Gastrocnemius medialis (tissue), 4 donors: ENCODE measurements at regions not wholly inside any gene's neighbourhood (a gene's known extent, or its start where the extent isn't known, plus 50 kb on each side); places are given as distances from the start of the nearest gene placed in this dataset.
A peak's percentile ranks its signal among the peaks of the same experiment; 100 is the strongest.

ENCODE experiments used
- ATAC-seq, 2 donors: fragments of 150-250 bp; one replicate each; pipeline ENCODE4 v1.9.1; 2016
- DNase-seq, 2 donors: peaks; one replicate each; pipeline ENCODE4 v3.0.0-alpha.2; 2019
- H3K27ac ChIP-seq, 4 donors: fragments of 200-600 bp; sonication (generic); 1 replicate in 1 of 4; 2 replicates in 3 of 4; pipeline ENCODE4 v1.5.1; 2016 to 2018; ENCODE audit warnings: mild to moderate bottlenecking in 2 of 4, moderate library complexity in 1 of 4
- H3K27me3 ChIP-seq, 3 donors: fragments of 200-600 bp; sonication (generic) in 2 of 3; 1 replicate in 1 of 3; 2 replicates in 2 of 3; pipeline versions ENCODE4 v1.5.1 to v1.6.0; 2016 to 2019; ENCODE audit warnings: mild to moderate bottlenecking in 1 of 3, moderate library complexity in 1 of 3
- H3K36me3 ChIP-seq, 2 donors: fragments of 200-600 bp; sonication (generic) in 1 of 2; one replicate each; pipeline ENCODE4 v1.5.1; 2017 to 2018
- H3K4me1 ChIP-seq, 2 donors: fragments of 200-600 bp; sonication (generic) in 1 of 2; one replicate each; pipeline ENCODE4 v1.5.1; 2016 to 2017; ENCODE audit warnings: mild to moderate bottlenecking in 2 of 2
- H3K4me3 ChIP-seq, 4 donors: fragments of 200-600 bp; sonication (generic) in 3 of 4; 1 replicate in 1 of 4; 2 replicates in 3 of 4; pipeline ENCODE4 v1.5.1; 2016 to 2019; ENCODE audit warnings: mild to moderate bottlenecking in 2 of 4
- H3K9me3 ChIP-seq, 3 donors: fragments of 200-600 bp; sonication (generic) in 2 of 3; 1 replicate in 1 of 3; 2 replicates in 2 of 3; pipeline ENCODE4 v1.5.1; 2016 to 2019
- CTCF ChIP-seq, 5 experiments: fragments of 450-650 bp in 3 of 5; fragments of 200-600 bp in 2 of 5; sonication (generic) in 2 of 5; IDR thresholded peaks in 4 of 5; conservative IDR thresholded peaks in 1 of 5; 1 replicate in 4 of 5; 2 replicates in 1 of 5; pipeline ENCODE4 v1.5.1; 2016 to 2019; ENCODE audit warnings: antibody characterized with exemption in 5 of 5, mild to moderate bottlenecking in 3 of 5, moderate library complexity in 3 of 5
- POLR2A ChIP-seq, 2 donors: fragments of 450-650 bp; IDR thresholded peaks; one replicate each; pipeline ENCODE4 v1.6.1; 2017; ENCODE audit warnings: antibody characterized with exemption in 2 of 2, mild to moderate bottlenecking in 2 of 2, moderate library complexity in 2 of 2
- in situ Hi-C, 4 donors: fragments of 200-750 bp; cut with MboI; loops; one replicate each; pipeline versions ENCODE4 v1.15.0 to v1.8.0; 2017; ENCODE audit warnings: low sequenced_read_pairs in 4 of 4
- intact Hi-C: fragments of 100-400 bp; cut with DNase I; formaldehyde crosslinking; loops from one replicate; pipeline ENCODE4 v1.15.1; 2023; ENCODE audit warnings: low total_unique reads

GRCh38 chr5:74372502-74373064 lies 267.9 kb downstream of the ENC1 start:
- peaks cover 11 to 16% of the 10 kb centered on the region in 2 donors for H3K4me1 ChIP-seq
- peak; percentile 90 to 91 for ATAC-seq
- intact Hi-C loops: no loop called here
- no peak for TF ChIP-seq CTCF (IDR thresholded peaks at IDR 0.05 in 4 of 5, conservative IDR thresholded peaks at IDR 0.05 in 1 of 5)
- no peak for TF ChIP-seq POLR2A (IDR thresholded peaks at IDR 0.05)
- H3K27me3 ChIP-seq: no peaks in the 10 kb centered on the region
- in situ Hi-C loops: no loop called here
- peak overlapping the region in 3 of 4 donors; percentile 18 to 55 (median 47) for H3K27ac ChIP-seq
- H3K9me3 ChIP-seq: no peaks in the 10 kb centered on the region
- H3K36me3 ChIP-seq: no peaks in the 10 kb centered on the region
- DNase-seq: peak in 1 of 2 donors; percentile 45
- no peak overlapping the region for H3K4me3 ChIP-seq

GRCh38 chr5:74372051-74372450 lies 268.5 kb downstream of the ENC1 start:
- Histone ChIP-seq H3K9me3 (no peaks in the 10 kb centered on the region), H3K36me3 (no peaks in the 10 kb centered on the region), H3K4me3 (no peak overlapping the region), H3K27me3 (no peaks in the 10 kb centered on the region), H3K4me1 (peaks cover 11 to 16% of the 10 kb centered on the region in 2 donors), H3K27ac (peak overlapping the region in 2 of 4 donors; percentile 18 to 55)
- TF ChIP-seq POLR2A (IDR thresholded peaks at IDR 0.05): no peak
- in situ Hi-C loops (no loop called here), intact Hi-C loops (no loop called here)
- no peak for ATAC-seq
- no peak for DNase-seq

- in situ Hi-C loops (no loop called here), intact Hi-C loops (no loop called here)
- H3K36me3 ChIP-seq: no peaks in the 10 kb centered on the region
Measured at GRCh38 chr5:74371621-74372020, 268.9 kb downstream of the ENC1 start.

GRCh38 chr5:74370168-74370567 lies 270.4 kb downstream of the ENC1 start:
- intact Hi-C loops: no loop called here
- peak; percentile 23 to 41 for DNase-seq
- H3K4me1 ChIP-seq: peaks cover 11% of the 10 kb centered on the region in 2 donors

More at GRCh38 chr5:74371621-74372020, 268.9 kb downstream of the ENC1 start:
- no peak for DNase-seq
- Histone ChIP-seq H3K4me1 (peaks cover 11 to 16% of the 10 kb centered on the region in 2 donors), H3K9me3 (no peaks in the 10 kb centered on the region), H3K27me3 (no peaks in the 10 kb centered on the region), H3K4me3 (no peak overlapping the region), H3K27ac (no peak overlapping the region)
- no peak for ATAC-seq
- TF ChIP-seq CTCF (IDR thresholded peaks at IDR 0.05 in 4 of 5, conservative IDR thresholded peaks at IDR 0.05 in 1 of 5): no peak
- no peak for TF ChIP-seq POLR2A (IDR thresholded peaks at IDR 0.05)

GRCh38 chr5:74369173-74369572 lies 271.4 kb downstream of the ENC1 start:
- H3K27ac ChIP-seq: no peak overlapping the region

More at GRCh38 chr5:74370168-74370567, 270.4 kb downstream of the ENC1 start:
- Histone ChIP-seq H3K27me3 (no peaks in the 10 kb centered on the region), H3K4me3 (no peak overlapping the region), H3K36me3 (no peaks in the 10 kb centered on the region), H3K27ac (no peak overlapping the region), H3K9me3 (no peaks in the 10 kb centered on the region)
- peak in 1 of 2 donors; percentile 25 for ATAC-seq
- TF ChIP-seq CTCF (IDR thresholded peaks at IDR 0.05 in 4 of 5, conservative IDR thresholded peaks at IDR 0.05 in 1 of 5) (no peak), POLR2A (IDR thresholded peaks at IDR 0.05) (no peak)
- in situ Hi-C loops: no loop called here

More at GRCh38 chr5:74369173-74369572, 271.4 kb downstream of the ENC1 start:
- Histone ChIP-seq H3K9me3 (no peaks in the 10 kb centered on the region), H3K36me3 (no peaks in the 10 kb centered on the region), H3K4me1 (peaks cover 10 to 11% of the 10 kb centered on the region in 2 donors), H3K4me3 (no peak overlapping the region), H3K27me3 (no peaks in the 10 kb centered on the region)
- DNase-seq: no peak
- intact Hi-C loops: no loop called here
- ATAC-seq: no peak
- no peak for TF ChIP-seq CTCF (IDR thresholded peaks at IDR 0.05 in 4 of 5, conservative IDR thresholded peaks at IDR 0.05 in 1 of 5)
- TF ChIP-seq POLR2A (IDR thresholded peaks at IDR 0.05): no peak
- in situ Hi-C loops: no loop called here
